ENCODE measurements at regions not wholly inside any gene's neighbourhood (a gene's known extent, or its start where the extent isn't known, plus 50 kb on each side); places are given as distances from the start of the nearest gene placed in this dataset.
"Not testable (repeated sequence)": the region's sequence is repeated elsewhere in the genome, so short reads cannot be mapped to it uniquely, and the experiment has no call there.

- no peak for DNase-seq (ENCODE audit: low read depth)
Measured at GRCh38 chr6:145068577-145068976, 666.7 kb downstream of the EPM2A start.

GRCh38 chr6:145069966-145070365, 665.4 kb downstream of the EPM2A start:
- no peak for DNase-seq (ENCODE audit: low read depth)

GRCh38 chr6:145070791-145071190, 664.5 kb downstream of the EPM2A start:
- no peak for DNase-seq (ENCODE audit: low read depth)

- DNase-seq (ENCODE audit: low read depth): no peak
Measured at GRCh38 chr6:145071836-145072235, 663.5 kb downstream of the EPM2A start.

GRCh38 chr6:145073811-145074210, 661.5 kb downstream of the EPM2A start:
- no peak for DNase-seq (ENCODE audit: low read depth)

GRCh38 chr6:145074805-145075204, 660.5 kb downstream of the EPM2A start:
- no peak for DNase-seq (ENCODE audit: low read depth)

GRCh38 chr6:145075425-145075824, 659.9 kb downstream of the EPM2A start:
- no peak for DNase-seq (ENCODE audit: low read depth)

- DNase-seq (ENCODE audit: low read depth): no peak
Measured at GRCh38 chr6:145076115-145076841, 659.0 kb downstream of the EPM2A start.

- no peak for DNase-seq (ENCODE audit: low read depth)
Measured at GRCh38 chr6:145077382-145077781, 657.9 kb downstream of the EPM2A start.

GRCh38 chr6:145080651-145081050, 654.7 kb downstream of the EPM2A start:
- DNase-seq (ENCODE audit: low read depth): no peak

GRCh38 chr6:145081677-145082076, 653.6 kb downstream of the EPM2A start:
- no peak for DNase-seq (ENCODE audit: low read depth)

GRCh38 chr6:145082359-145082758, 653.0 kb downstream of the EPM2A start:
- DNase-seq (ENCODE audit: low read depth): no peak

- no peak for DNase-seq (ENCODE audit: low read depth)
Measured at GRCh38 chr6:145086197-145086596, 649.1 kb downstream of the EPM2A start.

GRCh38 chr6:145087034-145087433, 648.3 kb downstream of the EPM2A start:
- no peak for DNase-seq (ENCODE audit: low read depth)

GRCh38 chr6:145090801-145091585, 644.3 kb downstream of the EPM2A start:
- DNase-seq (ENCODE audit: low read depth): no peak

GRCh38 chr6:145091586-145092142, 643.7 kb downstream of the EPM2A start:
- no peak for DNase-seq (ENCODE audit: low read depth)

GRCh38 chr6:145092554-145092953, 642.8 kb downstream of the EPM2A start:
- DNase-seq (ENCODE audit: low read depth): no peak

- no peak for DNase-seq (ENCODE audit: low read depth)
Measured at GRCh38 chr6:145093226-145093625, 642.1 kb downstream of the EPM2A start.

GRCh38 chr6:145096846-145097245, 638.5 kb downstream of the EPM2A start:
- no peak for DNase-seq (ENCODE audit: low read depth)

GRCh38 chr6:145098127-145098526, 637.2 kb downstream of the EPM2A start:
- DNase-seq (ENCODE audit: low read depth): not testable (repeated sequence)

GRCh38 chr6:145099713-145100112, 635.6 kb downstream of the EPM2A start:
- DNase-seq (ENCODE audit: low read depth): no peak

GRCh38 chr6:145110109-145110508, 625.2 kb downstream of the EPM2A start:
- DNase-seq (ENCODE audit: low read depth): no peak

GRCh38 chr6:145111407-145111806, 623.9 kb downstream of the EPM2A start:
- DNase-seq (ENCODE audit: low read depth): not testable (repeated sequence)
